Mesendoderm (in vitro differentiated cells): ENCODE measurements at regions not wholly inside any gene's neighbourhood (a gene's known extent, or its start where the extent isn't known, plus 50 kb on each side); places are given as distances from the start of the nearest gene placed in this dataset.

Experiments used
- DNase-seq: peaks from one replicate; pipeline ENCODE4 v3.0.0; 2013
- H2AK5ac ChIP-seq: 2 replicates; pipeline ENCODE4 v1.6.1; 2013; ENCODE audit warnings: low read length, inconsistent platforms
- H2BK120ac ChIP-seq: 2 replicates; pipeline ENCODE4 v1.6.1; 2013; ENCODE audit warnings: low read depth, mild to moderate bottlenecking, low read length, moderate library complexity, mixed read lengths
- H2BK15ac ChIP-seq: replicated peaks from 2 replicates; pipeline ENCODE4 v1.6.1; 2013; ENCODE audit warnings: low read depth, mild to moderate bottlenecking, moderate library complexity
- H2BK5ac ChIP-seq: 2 replicates; pipeline ENCODE4 v1.6.1; 2013; ENCODE audit warnings: low read length, inconsistent platforms
- H3K18ac ChIP-seq: 2 replicates; pipeline ENCODE4 v1.6.1; 2013; ENCODE audit warnings: mild to moderate bottlenecking, low read length, mixed read lengths
- H3K23ac ChIP-seq: one replicate; pipeline ENCODE4 v1.6.1; 2013; ENCODE audit warnings: low read length
- H3K27ac ChIP-seq: 2 replicates; pipeline ENCODE4 v1.5.1; 2013; ENCODE audit warnings: low read depth, mild to moderate bottlenecking, inconsistent platforms, low read length, moderate library complexity
- H3K27me3 ChIP-seq: 2 replicates; pipeline ENCODE4 v1.6.1; 2013; ENCODE audit warnings: low read length, control low read depth, mild to moderate bottlenecking, inconsistent platforms; ENCODE audit not compliant: insufficient read depth, poor library complexity
- H3K36me3 ChIP-seq: 2 replicates; pipeline ENCODE4 v1.6.1; 2013; ENCODE audit warnings: low read length, inconsistent platforms; ENCODE audit not compliant: control insufficient read depth, insufficient read depth
- H3K4ac ChIP-seq: one replicate; pipeline ENCODE4 v1.6.1; 2013; ENCODE audit warnings: low read depth, mild to moderate bottlenecking, low read length, moderate library complexity
- H3K4me1 ChIP-seq: 2 replicates; pipeline ENCODE4 v1.6.1; 2013; ENCODE audit warnings: low read depth, low read length, inconsistent platforms; ENCODE audit not compliant: control insufficient read depth
- H3K4me2 ChIP-seq: 2 replicates; pipeline ENCODE4 v1.6.1; 2013; ENCODE audit warnings: low read length
- H3K4me3 ChIP-seq: 2 replicates; pipeline ENCODE4 v1.5.1; 2013; ENCODE audit warnings: mild to moderate bottlenecking, low read length
- H3K56ac ChIP-seq: one replicate; pipeline ENCODE4 v1.6.1; 2013; ENCODE audit warnings: low read length
- H3K79me1 ChIP-seq: 2 replicates; pipeline ENCODE4 v1.6.1; 2013; ENCODE audit warnings: low read length, inconsistent platforms
- H3K79me2 ChIP-seq: 2 replicates; pipeline ENCODE4 v1.6.1; 2013; ENCODE audit warnings: mild to moderate bottlenecking, low read length; ENCODE audit not compliant: control insufficient read depth, insufficient read depth
- H3K9ac ChIP-seq: 2 replicates; pipeline ENCODE4 v1.6.1; 2013; ENCODE audit warnings: low read length, inconsistent platforms
- H4K5ac ChIP-seq: one replicate; pipeline ENCODE4 v1.6.1; 2013; ENCODE audit warnings: low read length
- H4K8ac ChIP-seq: one replicate; pipeline ENCODE4 v1.6.1; 2013; ENCODE audit warnings: low read depth, mild to moderate bottlenecking, control low read depth, low read length, moderate library complexity
- WGBS: extraction: QIAGEN DNeasy Blood & Tissue Kit; methylation state at CpG from one replicate; pipeline ENCODE4 v1.1.7; 2013; ENCODE audit warnings: low lambda C conversion rate, missing lambda C conversion rate; ENCODE audit not compliant: insufficient coverage; ENCODE audit errors: extremely low coverage; 5-methylcytosine and 5-hydroxymethylcytosine counted together

DNA sequence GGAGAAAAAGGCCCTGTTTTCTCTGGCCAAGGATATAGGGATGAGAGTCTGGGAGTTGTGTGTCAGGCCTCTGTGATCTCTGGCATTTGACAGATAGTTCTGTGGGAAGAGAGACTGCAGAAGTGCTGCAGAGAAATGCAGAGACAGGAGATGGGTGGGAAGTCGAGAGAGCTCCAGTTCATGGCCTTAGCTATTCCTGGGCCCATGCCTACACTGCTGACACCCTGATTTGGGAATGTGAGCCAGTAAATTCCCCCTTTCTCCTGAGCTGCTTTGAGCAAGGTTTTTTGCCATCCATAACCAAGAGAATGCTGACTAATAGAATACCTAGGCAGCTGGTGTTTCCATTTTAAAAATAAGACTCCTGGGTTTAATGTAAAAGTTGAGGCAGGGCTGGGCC lies 59.3 kb downstream of the EBLN2 start:
- Histone ChIP-seq H4K5ac (no peak overlapping the region), H2BK15ac (no peak overlapping the region), H3K4me1 (no peaks in the 10 kb centered on the region), H3K23ac (no peak overlapping the region), H3K36me3 (no peaks in the 10 kb centered on the region), H2BK120ac (no peak overlapping the region), H3K79me2 (no peaks in the 10 kb centered on the region), H4K8ac (no peak overlapping the region), H3K27me3 (no peaks in the 10 kb centered on the region), H3K4me2 (no peak overlapping the region), H3K79me1 (no peaks in the 10 kb centered on the region), H3K18ac (no peak overlapping the region), H3K9ac (no peak overlapping the region), H2BK5ac (no peak overlapping the region), H3K4me3 (no peak overlapping the region), H3K27ac (no peak overlapping the region), H2AK5ac (no peak overlapping the region), H3K56ac (no peak overlapping the region), H3K4ac (no peak overlapping the region)
- WGBS: no CpG with 5 or more reads among the region's 1 CpG
- no peak for DNase-seq

DNA sequence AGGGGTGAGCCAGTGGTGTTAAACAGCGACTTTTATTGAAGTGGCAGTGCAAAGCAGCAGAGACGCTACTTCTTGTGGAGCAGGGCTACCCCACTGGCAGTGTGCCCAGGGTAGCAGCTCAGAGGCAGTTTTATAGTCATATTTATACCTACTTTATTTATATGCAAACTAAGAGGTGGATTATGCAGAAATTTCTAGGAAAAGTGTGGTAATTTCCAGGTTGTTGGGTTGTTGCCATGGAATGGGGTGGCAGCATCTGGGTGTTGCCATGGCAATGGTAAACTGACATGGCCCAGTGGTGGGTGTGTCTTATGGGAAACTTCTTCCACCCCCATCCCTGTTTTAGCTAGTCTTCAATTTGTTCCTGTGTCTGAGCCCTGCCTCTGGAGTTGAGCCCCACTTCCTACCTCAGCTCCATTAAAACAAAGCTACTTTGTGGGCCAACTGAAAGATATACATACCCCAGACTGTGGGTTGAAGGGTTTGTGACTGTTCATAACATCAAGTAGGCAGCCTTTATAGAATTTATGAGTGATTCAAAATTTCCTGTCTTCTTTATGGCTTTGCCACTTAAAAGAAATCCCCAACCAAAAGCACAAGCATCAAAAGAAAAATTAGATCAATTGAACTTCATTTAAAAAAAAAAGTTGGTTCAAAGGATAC lies 60.3 kb downstream of the EBLN2 start:
- Histone ChIP-seq H3K27me3 (no peaks in the 10 kb centered on the region), H3K4me1 (no peaks in the 10 kb centered on the region), H2BK15ac (no peak overlapping the region), H3K4me3 (no peak overlapping the region), H3K56ac (no peak overlapping the region), H3K36me3 (no peaks in the 10 kb centered on the region), H3K4ac (no peak overlapping the region), H3K23ac (no peak overlapping the region), H4K5ac (no peak overlapping the region), H2BK5ac (no peak overlapping the region), H2AK5ac (no peak overlapping the region), H3K9ac (no peak overlapping the region), H2BK120ac (no peak overlapping the region), H3K4me2 (no peak overlapping the region), H3K79me1 (no peaks in the 10 kb centered on the region), H3K18ac (no peak overlapping the region), H3K79me2 (no peaks in the 10 kb centered on the region), H4K8ac (no peak overlapping the region), H3K27ac (no peak overlapping the region)
- no peak for DNase-seq
- WGBS: no CpG with 5 or more reads among the region's 2 CpGs

DNA sequence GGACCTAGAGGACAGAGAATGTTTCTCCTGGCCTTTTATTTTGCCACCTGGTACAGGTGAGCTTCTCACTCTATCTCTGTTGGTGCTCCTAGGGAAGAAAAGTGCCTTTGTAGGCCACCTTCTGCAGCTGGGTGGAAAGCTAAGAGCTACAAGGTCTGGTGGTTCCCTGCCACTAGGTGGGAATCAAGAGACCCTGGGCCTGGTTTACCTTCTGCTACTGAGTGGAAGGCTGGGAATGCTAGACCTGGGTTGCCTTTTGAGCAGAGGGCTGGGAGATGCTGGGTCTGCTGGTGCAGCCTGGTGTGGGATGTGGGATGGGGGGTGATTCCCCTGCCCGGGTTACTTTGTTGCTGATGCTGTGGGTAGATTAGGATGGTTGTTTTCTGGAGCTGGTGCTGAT lies 72.6 kb downstream of the EBLN2 start:
- H3K4me1 ChIP-seq: no peaks in the 10 kb centered on the region
- H2BK120ac ChIP-seq: no peak overlapping the region
- no peak overlapping the region for H3K23ac ChIP-seq
- H2BK5ac ChIP-seq: no peak overlapping the region
- H3K18ac ChIP-seq: no peak overlapping the region
- H3K4me3 ChIP-seq: no peak overlapping the region
- no peaks in the 10 kb centered on the region for H3K79me1 ChIP-seq
- WGBS: no CpG with 5 or more reads among the region's 1 CpG
- DNase-seq: no peak
- no peaks in the 10 kb centered on the region for H3K27me3 ChIP-seq
- H3K36me3 ChIP-seq: no peaks in the 10 kb centered on the region
- H3K4ac ChIP-seq: no peak overlapping the region
- H4K5ac ChIP-seq: no peak overlapping the region
- no peak overlapping the region for H3K56ac ChIP-seq
- no peak overlapping the region for H2AK5ac ChIP-seq
- H3K27ac ChIP-seq: no peak overlapping the region
- H4K8ac ChIP-seq: no peak overlapping the region
- H3K79me2 ChIP-seq: no peaks in the 10 kb centered on the region
- H2BK15ac ChIP-seq: no peak overlapping the region
- H3K9ac ChIP-seq: no peak overlapping the region
- H3K4me2 ChIP-seq: no peak overlapping the region

DNA sequence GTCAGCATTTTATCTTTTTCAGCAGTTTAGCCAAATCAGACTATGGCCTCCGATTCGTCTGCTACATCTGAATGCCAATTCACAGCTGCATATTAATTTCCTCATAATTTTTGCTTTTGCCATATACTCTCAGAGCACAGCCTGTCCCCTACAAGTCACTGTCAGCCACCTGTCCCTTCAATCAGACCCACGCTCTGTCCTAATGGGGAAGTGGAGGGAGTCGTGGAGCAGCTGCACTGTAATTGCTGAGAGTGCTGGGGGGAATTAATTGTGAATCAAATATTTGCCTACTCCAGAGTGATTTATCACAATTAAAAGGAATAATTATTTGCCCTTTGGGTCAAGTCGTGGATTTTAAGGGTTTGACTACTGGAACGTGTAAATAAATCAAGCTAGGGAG lies 75.5 kb downstream of the EBLN2 start:
- no peak overlapping the region for H3K23ac ChIP-seq
- no peak overlapping the region for H3K27ac ChIP-seq

DNA sequence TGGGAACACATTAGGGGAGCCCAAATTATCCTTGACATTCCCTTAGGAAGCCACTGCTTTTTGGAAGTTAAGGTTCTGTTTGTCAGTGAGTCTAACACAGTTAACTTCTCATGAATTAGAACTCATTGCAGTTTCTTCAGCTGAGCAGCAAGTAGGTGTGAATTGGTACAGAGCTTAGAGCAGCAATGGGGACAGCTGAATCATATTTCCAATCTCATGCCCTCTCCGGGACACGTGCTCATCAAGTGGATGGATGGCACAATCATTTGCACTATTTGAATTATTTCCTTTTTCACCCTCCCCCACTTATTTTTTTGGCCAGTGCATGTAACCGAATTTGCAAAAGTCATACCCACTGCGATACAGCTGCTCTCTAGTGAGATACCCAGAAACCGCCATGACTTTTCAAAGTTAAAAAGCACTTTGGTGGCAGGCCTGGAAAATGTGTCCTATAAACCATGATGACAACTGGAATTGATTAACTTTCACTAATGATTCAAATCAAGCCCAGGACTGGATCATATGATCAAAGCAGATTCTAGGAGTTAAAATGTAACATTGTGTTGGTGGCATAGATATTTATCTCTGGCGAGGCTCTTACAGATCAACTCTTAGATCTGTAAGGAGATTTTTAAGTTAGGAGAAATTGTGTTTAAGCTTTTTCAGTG lies 76.4 kb downstream of the EBLN2 start:
- H3K18ac ChIP-seq: no peak overlapping the region
- H3K4me2 ChIP-seq: no peak overlapping the region
- H3K79me2 ChIP-seq: no peaks in the 10 kb centered on the region
- no peak overlapping the region for H3K4ac ChIP-seq
- H2BK120ac ChIP-seq: no peak overlapping the region
- no peak overlapping the region for H3K9ac ChIP-seq
- no peak overlapping the region for H3K23ac ChIP-seq
- no peak overlapping the region for H2AK5ac ChIP-seq
- no peaks in the 10 kb centered on the region for H3K27me3 ChIP-seq
- H3K36me3 ChIP-seq: no peaks in the 10 kb centered on the region
- H3K56ac ChIP-seq: no peak overlapping the region
- no peak overlapping the region for H2BK5ac ChIP-seq
- H4K5ac ChIP-seq: no peak overlapping the region
- no CpG with 5 or more reads among the region's 6 CpGs for WGBS
- H3K79me1 ChIP-seq: no peaks in the 10 kb centered on the region
- no peak overlapping the region for H2BK15ac ChIP-seq
- H3K4me3 ChIP-seq: no peak overlapping the region
- no peak overlapping the region for H4K8ac ChIP-seq
- H3K27ac ChIP-seq: no peak overlapping the region
- no peaks in the 10 kb centered on the region for H3K4me1 ChIP-seq
- no peak for DNase-seq

More for the DNA sequence above, 75.5 kb downstream of the EBLN2 start:
- Histone ChIP-seq H3K4me1 (no peaks in the 10 kb centered on the region), H3K56ac (no peak overlapping the region), H3K27me3 (no peaks in the 10 kb centered on the region), H2BK120ac (no peak overlapping the region), H2BK15ac (no peak overlapping the region), H2BK5ac (no peak overlapping the region), H3K4me2 (no peak overlapping the region), H3K9ac (no peak overlapping the region), H3K18ac (no peak overlapping the region), H3K79me1 (no peaks in the 10 kb centered on the region), H3K79me2 (no peaks in the 10 kb centered on the region), H3K4me3 (no peak overlapping the region), H2AK5ac (no peak overlapping the region), H4K8ac (no peak overlapping the region), H3K4ac (no peak overlapping the region), H3K36me3 (no peaks in the 10 kb centered on the region), H4K5ac (no peak overlapping the region)
- no peak for DNase-seq
- WGBS: no CpG with 5 or more reads among the region's 6 CpGs
